HG02642 (cell line): ENCODE measurements at regions not wholly inside any gene's neighbourhood (a gene's known extent, or its start where the extent isn't known, plus 50 kb on each side); places are given as distances from the start of the nearest gene placed in this dataset.
"Not testable (repeated sequence)": the region's sequence is repeated elsewhere in the genome, so short reads cannot be mapped to it uniquely, and the experiment has no call there.

Source experiments
- ATAC-seq: cut with Tn5 transposase; IDR thresholded peaks from one replicate; pipeline ENCODE4 v1.9.1; 2021; ENCODE audit warnings: mild to moderate bottlenecking; ENCODE audit not compliant: unreplicated experiment, poor library complexity

- no peak for ATAC-seq
These were observed 63.9 kb downstream of the MAT2B start for GRCh38 chr5:163569284-163569683.

DNA sequence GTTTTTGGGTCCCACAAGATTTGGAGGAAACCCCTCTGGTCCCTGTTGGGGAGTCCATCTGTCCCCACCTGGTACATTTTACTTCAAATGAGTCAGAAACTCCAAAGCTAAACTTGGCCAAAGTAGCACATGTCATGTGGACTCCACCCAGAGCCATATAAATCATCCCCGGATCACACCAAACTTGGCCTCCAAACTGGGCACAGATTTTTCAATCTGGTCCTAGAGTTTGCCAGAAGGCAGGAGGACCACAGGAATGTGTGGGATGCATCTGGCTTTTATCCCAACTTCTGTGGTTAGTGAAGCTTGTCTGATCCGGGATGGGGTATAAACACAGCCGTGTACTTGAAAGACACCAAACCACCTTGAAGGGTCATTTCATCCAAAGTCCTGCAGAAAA is 66.3 kb downstream of the MAT2B start:
- no peak for ATAC-seq

DNA sequence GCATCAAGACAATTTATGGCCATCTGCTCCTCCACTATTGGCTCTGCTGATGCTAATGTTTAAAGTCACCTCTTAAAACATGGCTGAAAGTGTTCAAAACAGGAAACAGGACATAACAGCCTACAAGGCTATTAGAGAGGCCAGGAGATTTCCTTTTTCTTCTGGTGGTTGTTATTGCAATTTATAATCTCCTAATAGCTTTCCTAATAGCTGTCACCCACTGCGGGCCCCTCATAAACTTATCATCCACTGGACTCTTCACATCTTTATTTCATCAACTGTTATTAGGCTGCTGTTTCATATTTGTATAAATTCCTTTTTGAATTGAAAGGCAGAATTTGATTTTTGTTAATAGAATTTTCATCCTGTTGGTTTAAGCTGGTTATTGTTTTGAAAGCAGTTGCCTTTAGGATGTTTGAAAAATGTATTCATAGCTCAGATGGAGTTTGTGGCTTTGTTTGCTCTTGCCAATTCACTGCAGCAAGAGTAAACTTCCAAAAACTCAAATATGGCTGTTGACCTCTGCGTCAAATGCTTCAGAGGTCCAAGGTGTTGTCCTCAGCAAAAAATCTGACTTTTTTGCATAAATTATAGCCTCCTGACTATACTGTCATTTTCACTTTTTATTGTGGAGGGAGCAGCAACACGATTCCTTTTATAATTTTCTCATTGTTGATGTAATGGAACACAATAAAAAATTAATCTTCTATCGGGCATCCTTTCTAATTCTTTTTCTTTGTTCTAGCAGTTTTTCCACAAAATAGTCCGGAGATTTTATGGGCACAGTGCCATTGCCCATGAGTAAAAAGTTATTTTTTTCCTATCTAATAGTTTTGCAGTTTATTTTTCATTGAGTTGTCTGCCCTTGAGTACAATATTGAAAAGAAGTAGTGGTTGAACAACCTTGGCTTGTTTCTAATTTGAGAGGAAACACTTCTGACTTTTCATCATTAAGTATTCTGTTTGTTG is 69.3 kb downstream of the MAT2B start:
- no peak for ATAC-seq

GRCh38 chr5:163578652-163579051 is 73.2 kb downstream of the MAT2B start:
- no peak for ATAC-seq

DNA sequence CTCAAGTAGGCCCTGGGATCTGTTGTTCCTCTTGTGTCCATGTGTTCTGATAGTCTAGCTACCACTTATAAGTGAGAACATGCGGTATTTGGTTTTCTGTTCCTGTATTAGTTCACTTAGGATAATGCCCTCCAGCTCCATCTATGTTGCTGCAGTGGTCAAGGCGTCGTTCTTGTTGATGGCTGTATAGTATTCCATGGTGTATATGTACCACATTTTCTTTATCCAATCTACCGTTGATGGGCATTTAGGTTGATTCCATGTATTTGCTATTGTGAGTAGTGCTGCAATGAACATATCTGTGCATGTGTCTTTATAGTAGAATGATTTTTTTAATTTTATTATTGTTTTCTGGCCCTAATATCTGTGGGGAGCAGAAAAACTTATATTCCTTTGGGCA is 74.3 kb downstream of the MAT2B start:
- no peak for ATAC-seq

GRCh38 chr5:163580516-163580915 is 75.1 kb downstream of the MAT2B start:
- ATAC-seq: no peak

GRCh38 chr5:163583491-163584153 is 78.2 kb downstream of the MAT2B start:
- ATAC-seq: not testable (repeated sequence)

- ATAC-seq: no peak
These were observed 79.8 kb downstream of the MAT2B start for GRCh38 chr5:163585206-163585605.

DNA sequence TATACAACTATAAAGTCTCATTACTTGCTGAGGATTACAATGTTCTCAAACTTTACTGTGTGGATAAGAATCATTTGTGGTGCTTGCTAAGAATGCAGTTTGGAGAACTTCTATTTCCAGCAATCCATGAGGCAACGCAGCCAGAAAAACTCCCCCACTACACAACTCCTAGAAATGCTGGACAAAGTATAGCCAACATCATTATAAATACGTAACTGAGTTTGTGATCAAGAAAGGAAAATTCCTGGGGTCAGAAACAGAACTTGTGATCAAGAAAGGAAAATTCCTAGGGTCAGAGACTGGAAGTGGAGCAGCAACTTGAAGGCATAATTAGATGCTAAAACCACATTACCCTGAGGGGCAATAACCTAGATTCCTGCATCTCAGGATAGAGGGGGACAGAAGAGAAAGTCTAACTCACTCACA is 81.1 kb downstream of the MAT2B start:
- ATAC-seq: no peak

- ATAC-seq: no peak
These were observed 89.5 kb downstream of the MAT2B start for GRCh38 chr5:163594951-163595350.

DNA sequence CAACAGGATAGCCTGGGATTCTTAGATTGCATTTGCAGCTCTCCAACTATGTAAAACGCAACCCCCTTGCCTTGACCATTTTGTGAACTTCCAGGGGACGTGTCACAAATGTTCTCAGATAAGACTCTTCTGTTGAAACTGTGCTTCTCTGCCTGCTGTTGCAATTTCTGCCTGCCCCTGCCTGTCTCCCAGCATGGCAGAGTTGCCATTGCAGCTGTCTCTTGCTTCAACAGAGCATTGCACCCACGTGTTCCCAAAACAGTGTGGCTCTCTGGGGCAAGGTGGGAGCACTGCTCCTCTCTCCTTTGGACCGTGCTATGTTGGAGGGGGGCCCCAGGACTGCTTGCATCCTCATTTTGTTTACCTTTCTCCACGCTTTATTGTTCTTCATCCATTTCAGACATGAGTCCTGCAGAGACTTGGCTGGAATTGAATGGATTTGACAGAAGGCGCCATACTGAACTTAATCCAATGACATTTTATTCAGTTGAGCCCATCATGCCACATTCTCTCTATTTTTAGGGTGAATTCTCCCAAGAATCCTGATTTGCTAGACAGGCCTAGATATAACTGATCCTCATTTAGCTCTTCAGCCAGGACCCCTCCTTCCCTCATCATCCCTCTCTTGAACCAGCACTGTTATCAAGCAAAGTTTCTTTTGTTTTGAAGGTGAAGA is 90.7 kb downstream of the MAT2B start:
- ATAC-seq: no peak

DNA sequence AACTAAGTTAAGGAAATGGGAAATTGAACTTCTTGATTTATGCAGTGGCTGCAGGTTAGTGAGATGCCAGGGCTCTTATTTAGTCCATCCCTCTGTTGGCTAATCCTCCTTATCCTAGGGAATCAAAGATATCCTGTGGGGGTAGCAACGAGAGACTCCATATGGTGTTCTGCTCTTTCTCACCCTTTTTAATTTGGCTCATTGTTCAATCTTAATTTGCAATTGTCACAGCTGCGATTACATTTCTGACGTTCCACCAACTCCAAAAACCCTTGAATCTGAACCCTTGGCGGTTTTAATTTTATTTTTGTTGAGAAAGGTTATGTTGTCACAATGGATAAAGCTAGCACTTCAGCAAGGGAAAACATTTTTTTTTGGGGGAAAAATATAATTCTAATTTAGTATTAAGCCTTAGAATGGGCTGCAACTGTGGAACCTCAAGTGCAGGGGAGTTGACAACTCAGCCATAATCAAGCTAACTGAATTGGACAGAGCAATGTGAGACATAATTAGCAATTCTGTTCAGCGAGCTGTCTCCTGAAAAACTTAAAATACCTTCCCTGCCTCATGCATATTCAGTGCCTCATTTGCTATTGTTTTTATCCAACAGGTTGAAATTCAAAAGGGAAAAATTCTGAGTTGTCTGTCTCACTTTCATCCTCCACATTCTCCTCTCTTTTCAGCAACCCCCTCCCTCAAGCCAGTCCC is 91.3 kb downstream of the MAT2B start:
- no peak for ATAC-seq

DNA sequence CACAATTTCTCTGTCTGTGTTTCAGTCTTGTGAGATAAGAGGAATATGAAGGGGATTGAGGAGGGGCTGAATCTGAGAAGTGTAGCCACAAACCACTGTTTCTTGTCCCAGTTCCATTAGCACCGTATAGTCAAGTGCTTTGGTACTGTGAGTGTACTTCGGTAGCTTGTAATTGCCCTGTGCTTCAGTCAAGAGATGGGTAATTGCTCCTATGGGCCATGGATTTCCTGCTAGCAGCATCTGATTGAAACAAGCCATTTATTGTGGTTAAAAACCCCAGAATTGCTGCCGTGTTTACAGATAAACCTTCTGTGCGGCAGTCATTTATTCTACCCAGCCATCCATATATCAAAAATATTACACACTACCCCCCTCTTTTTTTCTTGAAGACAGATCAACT is 98.6 kb downstream of the MAT2B start:
- ATAC-seq: no peak

DNA sequence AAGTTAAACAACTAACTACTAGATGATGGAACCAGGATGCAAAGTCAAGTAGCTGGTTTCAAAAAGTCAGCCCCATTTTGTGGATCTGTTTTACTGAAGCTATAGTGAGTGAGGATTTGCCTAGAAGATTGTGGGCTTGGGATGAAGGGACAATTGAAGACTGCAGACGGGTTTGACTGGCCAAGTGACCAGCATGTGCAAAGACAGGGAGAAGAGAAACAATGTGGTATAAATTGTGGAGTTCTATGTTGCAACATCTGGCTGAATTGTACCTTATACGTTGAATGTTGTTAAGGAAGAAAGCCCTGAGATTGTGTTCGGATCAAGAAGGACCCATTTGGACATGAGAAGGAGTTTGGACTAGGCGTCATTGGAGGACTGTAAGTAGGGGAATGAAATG is 101.8 kb downstream of the MAT2B start:
- ATAC-seq: no peak

DNA sequence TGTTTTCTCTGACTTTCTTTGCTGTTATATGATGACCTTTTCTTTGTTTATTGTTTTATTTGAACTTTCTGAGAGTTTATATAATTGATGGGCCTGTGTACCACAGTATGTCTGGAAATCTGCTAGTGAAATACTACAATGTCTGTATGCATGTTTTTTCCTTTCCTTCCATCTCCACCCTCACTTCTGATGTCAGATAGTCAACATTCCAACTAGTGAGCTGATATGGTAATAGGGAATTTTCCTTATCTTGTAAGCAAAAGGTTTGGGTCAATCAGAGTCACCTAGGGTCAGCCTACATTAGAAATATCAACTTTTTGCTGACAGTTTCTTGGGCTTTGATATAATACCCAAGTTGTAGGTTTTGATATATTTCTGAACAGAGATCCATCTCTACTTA is 103.2 kb downstream of the MAT2B start:
- ATAC-seq: no peak

DNA sequence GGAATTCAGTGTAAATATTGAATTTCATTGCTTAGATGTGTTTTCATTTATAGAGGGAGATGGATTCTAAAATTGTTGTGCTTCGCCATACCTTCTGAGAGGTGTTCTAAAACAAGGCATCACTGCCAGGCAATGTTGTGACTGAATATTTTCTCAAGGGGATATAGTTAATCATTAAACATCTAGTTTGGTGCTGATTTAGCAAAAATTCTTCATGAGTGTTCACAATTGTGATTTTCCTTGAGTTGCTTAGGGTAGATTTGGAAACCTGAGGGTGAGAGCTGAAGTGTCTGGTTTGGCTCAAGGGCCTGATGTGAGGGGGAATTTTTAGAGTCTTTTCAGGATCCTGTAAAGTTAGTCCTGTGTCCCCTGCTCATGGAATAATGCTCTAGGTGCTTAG is 104.5 kb downstream of the MAT2B start:
- ATAC-seq: no peak

GRCh38 chr5:163612358-163613149 is 107.1 kb downstream of the MAT2B start:
- ATAC-seq: no peak

DNA sequence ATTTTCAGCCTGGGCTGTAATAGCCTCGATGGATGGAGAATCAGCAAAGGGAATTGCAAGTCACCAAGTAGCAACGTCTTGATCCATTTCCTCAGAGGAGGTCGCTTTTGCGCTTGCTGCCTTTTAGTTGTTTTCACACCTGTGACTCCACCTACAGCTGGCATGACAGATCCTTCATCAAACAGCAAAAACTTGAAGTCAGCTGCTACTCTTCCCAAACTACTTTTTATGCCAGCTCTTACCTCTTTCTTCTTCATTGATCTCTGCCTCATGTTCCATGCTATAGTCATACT is 107.7 kb downstream of the MAT2B start:
- ATAC-seq: no peak

GRCh38 chr5:163614787-163615186 is 109.4 kb downstream of the MAT2B start:
- ATAC-seq: no peak
